ENCODE measurements at regions not wholly inside any gene's neighbourhood (a gene's known extent, or its start where the extent isn't known, plus 50 kb on each side); places are given as distances from the start of the nearest gene placed in this dataset.

DNA sequence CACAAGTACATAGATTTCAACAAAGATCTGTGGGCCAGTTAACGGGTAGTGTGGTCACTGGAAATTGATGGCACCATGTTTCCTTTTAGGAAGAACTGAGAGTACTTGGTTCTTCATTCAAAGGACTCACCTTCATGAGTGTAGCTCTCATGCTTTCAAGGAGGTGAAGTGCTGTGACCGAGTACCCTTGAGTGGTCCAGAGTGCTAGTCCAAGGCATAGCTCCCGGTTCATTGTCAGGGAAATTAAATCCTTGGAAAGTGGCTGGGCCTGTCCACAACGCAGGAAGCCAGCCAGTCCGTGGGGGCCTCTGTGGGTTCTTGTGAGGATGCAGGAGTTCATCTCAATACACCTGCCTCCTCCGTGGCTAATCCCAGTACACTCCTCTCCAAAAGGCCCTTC lies 295.1 kb downstream of the GALR1 start:
- Histone ChIP-seq H3K4me2 (ENCODE audit: insufficient read depth, low read length) (no peak overlapping the region), H3K27me3 (ENCODE audit: insufficient read depth, low read length, poor library complexity) (no peaks in the 10 kb centered on the region)

GRCh38 chr18:77547757-77548156 lies 298.1 kb downstream of the GALR1 start:
- Histone ChIP-seq H3K27ac (ENCODE audit: low read length) (no peak overlapping the region), H3K4me1 (ENCODE audit: insufficient read depth, low read length) (no peaks in the 10 kb centered on the region), H4K20me1 (ENCODE audit: insufficient read depth, low read length) (no peaks in the 10 kb centered on the region), H3K79me2 (ENCODE audit: insufficient read depth, low read length) (no peaks in the 10 kb centered on the region), H3K4me3 (ENCODE audit: low read depth in 1 of 2, low read length in 2 of 2) (no peak overlapping the region), H3K36me3 (ENCODE audit: insufficient read depth, low read length) (no peaks in the 10 kb centered on the region), H3K27me3 (ENCODE audit: insufficient read depth, low read length, poor library complexity) (no peaks in the 10 kb centered on the region), H2AFZ (ENCODE audit: low read depth, low read length) (no peak overlapping the region), H3K4me2 (ENCODE audit: insufficient read depth, low read length) (no peak overlapping the region), H3K9me3 (ENCODE audit: insufficient read depth, low read length, severe bottlenecking) (no peaks in the 10 kb centered on the region), H3K9ac (ENCODE audit: low read depth, low read length) (no peak overlapping the region)
- ATAC-seq (ENCODE audit: insufficient read depth, low read depth) (no peak), DNase-seq (no peak)
- TF ChIP-seq CTCF (IDR thresholded peaks at IDR 0.05; ENCODE audit: borderline replicate concordance, extremely low read depth, low read length, poor library complexity, severe bottlenecking), result no peak

More for the DNA sequence above, 295.1 kb downstream of the GALR1 start:
- TF ChIP-seq CTCF (IDR thresholded peaks at IDR 0.05; ENCODE audit: borderline replicate concordance, extremely low read depth, low read length, poor library complexity, severe bottlenecking) (no peak), EZH2 (IDR thresholded peaks at IDR 0.05; ENCODE audit: borderline replicate concordance, low read depth, low read length, severe bottlenecking) (no peak)
- ATAC-seq (ENCODE audit: insufficient read depth, low read depth) (no peak), DNase-seq (no peak)
- Histone ChIP-seq H3K36me3 (ENCODE audit: insufficient read depth, low read length) (no peaks in the 10 kb centered on the region), H3K9me3 (ENCODE audit: insufficient read depth, low read length, severe bottlenecking) (no peaks in the 10 kb centered on the region), H3K4me1 (ENCODE audit: insufficient read depth, low read length) (no peaks in the 10 kb centered on the region), H3K27ac (ENCODE audit: low read length) (no peak overlapping the region), H3K9ac (ENCODE audit: low read depth, low read length) (no peak overlapping the region), H2AFZ (ENCODE audit: low read depth, low read length) (no peak overlapping the region), H3K79me2 (ENCODE audit: insufficient read depth, low read length) (no peaks in the 10 kb centered on the region), H4K20me1 (ENCODE audit: insufficient read depth, low read length) (no peaks in the 10 kb centered on the region), H3K4me3 (ENCODE audit: low read depth in 1 of 2, low read length in 2 of 2) (no peak overlapping the region)

GRCh38 chr18:77548790-77549420 lies 299.3 kb downstream of the GALR1 start:
- DNase-seq, result no peak
- Histone ChIP-seq H3K36me3 (ENCODE audit: insufficient read depth, low read length) (no peaks in the 10 kb centered on the region), H3K4me3 (ENCODE audit: low read depth in 1 of 2, low read length in 2 of 2) (no peak overlapping the region), H2AFZ (ENCODE audit: low read depth, low read length) (no peak overlapping the region), H3K27ac (ENCODE audit: low read length) (no peak overlapping the region), H3K27me3 (ENCODE audit: insufficient read depth, low read length, poor library complexity) (no peaks in the 10 kb centered on the region), H3K9me3 (ENCODE audit: insufficient read depth, low read length, severe bottlenecking) (no peaks in the 10 kb centered on the region), H3K4me2 (ENCODE audit: insufficient read depth, low read length) (no peak overlapping the region), H3K9ac (ENCODE audit: low read depth, low read length) (no peak overlapping the region), H4K20me1 (ENCODE audit: insufficient read depth, low read length) (no peaks in the 10 kb centered on the region), H3K4me1 (ENCODE audit: insufficient read depth, low read length) (no peaks in the 10 kb centered on the region), H3K79me2 (ENCODE audit: insufficient read depth, low read length) (no peaks in the 10 kb centered on the region)
- no peak for ATAC-seq (ENCODE audit: insufficient read depth, low read depth)
- TF ChIP-seq CTCF (IDR thresholded peaks at IDR 0.05; ENCODE audit: borderline replicate concordance, extremely low read depth, low read length, poor library complexity, severe bottlenecking) (no peak), EZH2 (IDR thresholded peaks at IDR 0.05; ENCODE audit: borderline replicate concordance, low read depth, low read length, severe bottlenecking) (no peak)

DNA sequence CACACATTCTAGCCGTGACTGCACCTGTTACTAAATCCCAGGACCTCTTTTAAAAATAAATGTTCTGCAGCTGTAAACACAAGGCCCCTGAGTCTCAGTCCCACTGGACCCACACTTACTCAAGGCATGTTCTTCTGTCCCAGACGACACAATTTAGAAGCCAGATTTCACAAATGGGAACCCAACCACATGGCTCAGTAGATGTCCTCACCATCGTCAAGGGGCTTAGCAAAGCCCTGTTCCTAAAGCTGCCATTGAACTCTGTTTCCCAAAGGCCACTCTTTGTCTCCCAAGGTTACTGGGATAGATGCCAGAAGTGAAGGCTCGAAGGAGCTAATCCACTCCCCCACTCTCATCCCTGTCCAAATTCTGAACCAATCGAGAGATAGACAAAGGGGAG lies 301.0 kb downstream of the GALR1 start:
- TF ChIP-seq EZH2 (IDR thresholded peaks at IDR 0.05; ENCODE audit: borderline replicate concordance, low read depth, low read length, severe bottlenecking) (no peak), CTCF (IDR thresholded peaks at IDR 0.05; ENCODE audit: borderline replicate concordance, extremely low read depth, low read length, poor library complexity, severe bottlenecking) (no peak)
- Histone ChIP-seq H3K4me2 (ENCODE audit: insufficient read depth, low read length) (no peak overlapping the region), H3K27ac (ENCODE audit: low read length) (no peak overlapping the region), H3K36me3 (ENCODE audit: insufficient read depth, low read length) (no peaks in the 10 kb centered on the region), H3K9ac (ENCODE audit: low read depth, low read length) (no peak overlapping the region), H3K4me1 (ENCODE audit: insufficient read depth, low read length) (no peaks in the 10 kb centered on the region), H2AFZ (ENCODE audit: low read depth, low read length) (no peak overlapping the region), H3K79me2 (ENCODE audit: insufficient read depth, low read length) (no peaks in the 10 kb centered on the region), H3K4me3 (ENCODE audit: low read depth in 1 of 2, low read length in 2 of 2) (no peak overlapping the region), H3K9me3 (ENCODE audit: insufficient read depth, low read length, severe bottlenecking) (no peaks in the 10 kb centered on the region), H3K27me3 (ENCODE audit: insufficient read depth, low read length, poor library complexity) (no peaks in the 10 kb centered on the region), H4K20me1 (ENCODE audit: insufficient read depth, low read length) (no peaks in the 10 kb centered on the region)
- ATAC-seq (ENCODE audit: insufficient read depth, low read depth) (no peak), DNase-seq (no peak)

All from DND-41 (cell line).